ENCODE measurements at regions not wholly inside any gene's neighbourhood (a gene's known extent, or its start where the extent isn't known, plus 50 kb on each side); places are given as distances from the start of the nearest gene placed in this dataset.

DNA sequence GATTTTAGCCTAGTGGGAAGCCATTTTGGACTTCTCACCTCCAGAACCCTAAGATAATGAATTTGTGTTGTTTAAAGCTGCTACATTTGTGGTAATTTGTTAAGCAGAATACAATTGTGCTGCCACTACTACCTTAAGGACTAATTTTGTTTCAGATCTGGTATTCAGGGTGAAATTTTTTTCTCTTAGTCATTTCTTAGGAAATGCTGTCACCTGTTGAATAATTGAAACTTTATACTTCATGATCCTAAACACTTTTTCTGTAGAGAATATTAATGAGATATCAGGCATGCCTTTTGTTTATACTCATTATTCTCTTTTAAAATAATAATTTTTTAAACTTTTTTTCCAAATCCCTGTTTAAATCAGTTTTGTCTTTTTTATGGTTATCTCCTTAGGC lies 246.8 kb downstream of the TGFB2 start:
- TF ChIP-seq, protein P1, sequence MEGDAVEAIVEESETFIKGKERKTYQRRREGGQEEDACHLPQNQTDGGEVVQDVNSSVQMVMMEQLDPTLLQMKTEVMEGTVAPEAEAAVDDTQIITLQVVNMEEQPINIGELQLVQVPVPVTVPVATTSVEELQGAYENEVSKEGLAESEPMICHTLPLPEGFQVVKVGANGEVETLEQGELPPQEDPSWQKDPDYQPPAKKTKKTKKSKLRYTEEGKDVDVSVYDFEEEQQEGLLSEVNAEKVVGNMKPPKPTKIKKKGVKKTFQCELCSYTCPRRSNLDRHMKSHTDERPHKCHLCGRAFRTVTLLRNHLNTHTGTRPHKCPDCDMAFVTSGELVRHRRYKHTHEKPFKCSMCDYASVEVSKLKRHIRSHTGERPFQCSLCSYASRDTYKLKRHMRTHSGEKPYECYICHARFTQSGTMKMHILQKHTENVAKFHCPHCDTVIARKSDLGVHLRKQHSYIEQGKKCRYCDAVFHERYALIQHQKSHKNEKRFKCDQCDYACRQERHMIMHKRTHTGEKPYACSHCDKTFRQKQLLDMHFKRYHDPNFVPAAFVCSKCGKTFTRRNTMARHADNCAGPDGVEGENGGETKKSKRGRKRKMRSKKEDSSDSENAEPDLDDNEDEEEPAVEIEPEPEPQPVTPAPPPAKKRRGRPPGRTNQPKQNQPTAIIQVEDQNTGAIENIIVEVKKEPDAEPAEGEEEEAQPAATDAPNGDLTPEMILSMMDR (IDR thresholded peaks at IDR 0.05) = no peak
- TF ChIP-seq POLR2A (IDR thresholded peaks at IDR 0.05) (no peak), POLR2AphosphoS5 (IDR thresholded peaks at IDR 0.05) (no peak)
